ENCODE measurements at regions not wholly inside any gene's neighbourhood (a gene's known extent, or its start where the extent isn't known, plus 50 kb on each side); places are given as distances from the start of the nearest gene placed in this dataset.

DNA sequence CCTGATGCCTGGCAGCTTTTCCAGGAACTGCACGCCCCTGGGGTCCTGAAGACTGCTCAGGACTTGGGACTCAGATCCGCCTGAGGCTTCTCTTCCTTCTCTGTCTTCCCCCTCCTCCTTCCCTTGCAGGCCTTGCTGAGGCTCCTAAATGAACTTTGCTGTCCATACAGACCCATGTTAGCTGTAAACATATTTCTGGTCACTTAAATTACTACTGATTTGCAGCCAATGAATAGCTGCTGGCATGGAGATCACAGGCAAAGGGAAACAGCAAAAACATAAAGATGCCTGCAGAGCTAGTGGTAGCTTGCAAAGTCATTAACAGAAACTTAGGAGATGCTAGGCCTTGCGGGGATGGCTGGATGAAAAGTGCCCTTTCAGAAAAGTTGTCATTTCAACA lies 261.9 kb downstream of the GADD45G start:
- DNase-seq (ENCODE audit: low read depth): no peak
- TF ChIP-seq, protein P1, sequence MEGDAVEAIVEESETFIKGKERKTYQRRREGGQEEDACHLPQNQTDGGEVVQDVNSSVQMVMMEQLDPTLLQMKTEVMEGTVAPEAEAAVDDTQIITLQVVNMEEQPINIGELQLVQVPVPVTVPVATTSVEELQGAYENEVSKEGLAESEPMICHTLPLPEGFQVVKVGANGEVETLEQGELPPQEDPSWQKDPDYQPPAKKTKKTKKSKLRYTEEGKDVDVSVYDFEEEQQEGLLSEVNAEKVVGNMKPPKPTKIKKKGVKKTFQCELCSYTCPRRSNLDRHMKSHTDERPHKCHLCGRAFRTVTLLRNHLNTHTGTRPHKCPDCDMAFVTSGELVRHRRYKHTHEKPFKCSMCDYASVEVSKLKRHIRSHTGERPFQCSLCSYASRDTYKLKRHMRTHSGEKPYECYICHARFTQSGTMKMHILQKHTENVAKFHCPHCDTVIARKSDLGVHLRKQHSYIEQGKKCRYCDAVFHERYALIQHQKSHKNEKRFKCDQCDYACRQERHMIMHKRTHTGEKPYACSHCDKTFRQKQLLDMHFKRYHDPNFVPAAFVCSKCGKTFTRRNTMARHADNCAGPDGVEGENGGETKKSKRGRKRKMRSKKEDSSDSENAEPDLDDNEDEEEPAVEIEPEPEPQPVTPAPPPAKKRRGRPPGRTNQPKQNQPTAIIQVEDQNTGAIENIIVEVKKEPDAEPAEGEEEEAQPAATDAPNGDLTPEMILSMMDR (IDR thresholded peaks at IDR 0.05; ENCODE audit: control insufficient read depth, extremely low read depth, insufficient read depth): no peak
- H3K4me3 ChIP-seq (ENCODE audit: low read depth, low read length): no peak overlapping the region

DNA sequence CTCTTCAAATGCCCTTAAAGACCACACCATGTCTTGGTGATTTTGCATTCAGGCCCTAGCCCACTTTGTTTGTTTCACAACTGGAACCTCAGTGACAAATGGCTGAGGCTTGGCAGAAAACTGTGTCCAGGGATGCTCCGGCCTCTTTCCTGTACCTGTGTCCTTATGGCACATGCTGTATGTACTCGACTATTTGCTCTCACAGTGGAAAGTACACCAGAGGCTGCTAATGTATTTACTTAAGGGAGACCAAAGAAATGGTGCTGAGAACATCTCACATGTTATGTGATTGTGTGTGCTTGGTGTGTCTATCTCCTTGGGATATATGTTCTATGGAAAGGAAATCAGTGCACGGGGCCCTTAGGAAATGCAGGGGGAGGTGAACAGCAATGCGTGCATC lies 263.3 kb downstream of the GADD45G start:
- no peak overlapping the region for H3K4me3 ChIP-seq (ENCODE audit: low read depth, low read length)
- peak; percentile 93 for DNase-seq (ENCODE audit: low read depth)
- TF ChIP-seq, protein P1 (IDR thresholded peaks at IDR 0.05; ENCODE audit: control insufficient read depth, extremely low read depth, insufficient read depth): no peak

DNA sequence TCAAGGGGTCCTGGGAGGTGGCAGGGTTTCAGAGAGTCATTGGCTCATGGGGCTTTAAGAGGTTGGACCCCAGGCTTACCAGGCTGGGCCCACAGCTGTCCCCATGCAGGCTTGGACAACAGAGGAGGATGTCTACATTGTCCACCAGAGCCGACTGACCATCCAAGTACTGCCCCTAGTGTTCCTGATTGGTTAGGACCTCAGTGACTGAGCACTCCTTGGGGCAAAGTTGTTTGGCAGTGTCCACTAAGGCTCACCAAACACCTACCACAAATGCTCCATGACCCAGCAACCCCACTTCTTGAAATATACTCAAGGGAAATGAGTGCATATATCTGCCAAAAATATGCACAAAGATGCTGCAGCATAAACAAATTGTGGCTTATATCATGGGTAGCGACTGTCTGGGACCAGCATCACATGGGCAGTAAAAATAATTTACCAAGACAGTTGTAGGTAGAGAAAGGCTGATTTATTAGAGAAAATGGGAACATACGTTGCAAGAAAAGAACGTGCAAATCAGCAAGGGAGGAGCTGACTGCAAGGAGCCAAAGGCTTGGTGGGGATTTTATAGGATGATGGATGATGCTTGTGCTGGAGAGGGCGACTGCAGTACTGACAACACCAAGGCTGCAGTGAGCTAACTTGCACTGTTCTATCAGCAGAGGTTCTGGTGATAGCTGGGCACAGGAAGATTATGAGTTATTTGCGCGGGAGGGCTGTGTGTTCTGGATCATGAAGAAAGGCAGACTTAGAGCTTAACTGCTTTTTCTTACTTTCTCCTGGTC lies 265.2 kb downstream of the GADD45G start:
- no peak overlapping the region for H3K4me3 ChIP-seq (ENCODE audit: low read depth, low read length)
- DNase-seq (ENCODE audit: low read depth): no peak

DNA sequence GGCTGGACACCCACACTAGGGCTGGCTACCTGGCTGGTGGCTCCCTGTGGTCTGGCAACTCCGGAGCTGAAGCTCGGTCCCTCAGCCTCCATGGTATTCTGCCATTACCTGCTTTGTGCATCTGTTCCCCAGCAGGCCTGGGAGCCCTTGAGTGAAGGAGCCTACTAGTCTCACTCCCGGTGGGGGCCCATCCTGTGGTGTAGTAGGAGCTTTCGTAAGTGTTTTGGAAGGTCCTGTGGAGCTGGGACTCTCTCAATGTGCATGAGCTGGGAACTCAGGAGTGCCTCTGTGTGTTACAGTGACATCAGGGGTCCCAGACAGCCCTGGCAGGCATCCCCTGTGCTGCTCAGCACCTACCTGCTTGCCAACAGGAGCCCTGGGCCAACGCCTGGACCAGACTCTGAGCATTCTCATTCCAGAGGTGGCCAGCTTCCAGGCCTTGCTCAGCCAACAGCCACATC lies 267.1 kb downstream of the GADD45G start:
- TF ChIP-seq, protein P1 (IDR thresholded peaks at IDR 0.05; ENCODE audit: control insufficient read depth, extremely low read depth, insufficient read depth): no peak
- no peak overlapping the region for H3K4me3 ChIP-seq (ENCODE audit: low read depth, low read length)
- DNase-seq (ENCODE audit: low read depth): no peak

More for the DNA sequence above, 265.2 kb downstream of the GADD45G start:
- TF ChIP-seq, protein P1 (IDR thresholded peaks at IDR 0.05; ENCODE audit: control insufficient read depth, extremely low read depth, insufficient read depth): no peak

DNA sequence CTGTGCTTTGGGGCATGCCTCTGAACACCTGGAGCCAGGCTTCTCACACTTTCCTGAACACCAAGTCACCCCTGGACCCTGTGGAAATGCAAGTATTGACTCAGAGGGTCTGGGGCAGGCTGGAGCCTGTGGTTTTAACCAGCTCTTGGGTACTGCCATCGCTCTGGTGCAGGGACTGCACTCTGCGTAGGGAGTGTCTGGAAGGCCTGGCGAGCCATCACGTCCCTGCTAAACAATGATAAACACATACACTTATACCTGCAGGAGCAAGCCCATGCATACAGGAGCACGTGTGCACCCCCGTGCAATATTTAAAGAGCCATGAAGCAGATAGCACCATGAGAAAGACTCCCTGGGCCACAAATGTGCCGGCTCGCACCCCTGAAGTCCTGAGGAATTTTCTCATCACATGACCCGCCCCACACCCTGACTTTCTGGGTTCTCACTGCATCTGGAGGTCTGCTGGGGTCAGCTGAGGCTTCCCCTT lies 267.7 kb downstream of the GADD45G start:
- H3K4me3 ChIP-seq (ENCODE audit: low read depth, low read length): no peak overlapping the region
- no peak for DNase-seq (ENCODE audit: low read depth)
- TF ChIP-seq, protein P1 (IDR thresholded peaks at IDR 0.05; ENCODE audit: control insufficient read depth, extremely low read depth, insufficient read depth): no peak

DNA sequence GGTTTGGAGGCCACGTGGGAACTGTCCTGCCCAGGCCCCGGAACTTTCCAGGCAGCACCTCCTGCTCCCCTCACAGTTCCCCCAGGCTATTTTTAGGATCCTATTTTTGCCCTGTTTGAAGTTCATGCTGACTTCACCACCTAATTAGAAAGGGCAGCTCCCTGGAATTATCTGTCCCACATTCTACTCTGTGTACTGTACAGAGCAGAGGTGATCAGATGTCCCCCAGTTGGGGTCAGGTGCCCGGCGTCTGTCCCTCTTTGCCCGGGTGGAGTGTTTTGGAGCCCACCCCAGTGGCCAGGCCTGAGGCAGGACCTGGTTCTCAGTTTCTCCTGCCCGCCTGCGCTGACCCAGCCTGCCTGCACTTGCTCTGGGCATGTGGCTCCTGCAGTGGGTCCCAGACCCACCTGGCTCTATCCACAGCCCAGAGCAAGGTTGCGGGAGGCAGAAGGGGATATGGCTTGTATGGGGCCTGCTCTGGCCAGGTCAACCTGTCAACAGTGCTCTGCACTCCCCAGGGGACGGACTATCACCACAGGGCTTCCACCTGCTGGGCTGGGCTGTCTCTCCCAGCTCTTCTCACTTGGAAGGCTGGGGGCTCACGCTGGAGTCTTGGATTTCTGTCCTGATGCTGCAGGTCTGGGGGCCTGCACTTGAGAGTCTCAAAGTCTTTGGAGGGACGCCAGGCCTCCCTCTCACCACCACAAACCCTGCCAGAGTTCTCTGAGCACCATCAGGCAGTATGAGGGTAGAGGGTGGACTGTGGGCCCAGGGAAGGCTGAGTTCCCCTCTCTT lies 268.3 kb downstream of the GADD45G start:
- TF ChIP-seq, protein P1 (IDR thresholded peaks at IDR 0.05; ENCODE audit: control insufficient read depth, extremely low read depth, insufficient read depth): no peak
- DNase-seq (ENCODE audit: low read depth): no peak
- H3K4me3 ChIP-seq (ENCODE audit: low read depth, low read length): no peak overlapping the region
